LNCaP clone FGC (cell line): ENCODE measurements at regions not wholly inside any gene's neighbourhood (a gene's known extent, or its start where the extent isn't known, plus 50 kb on each side); places are given as distances from the start of the nearest gene placed in this dataset.

Source experiments
- DNase-seq: peaks from one replicate; pipeline ENCODE4 v3.0.0-alpha.2; 2011; ENCODE audit warnings: low read depth
- H3K4me3 ChIP-seq: 2 replicates; pipeline ENCODE4 v1.5.1; 2011; ENCODE audit warnings: mild to moderate bottlenecking, low read depth, low read length, control low read depth
- TF ChIP-seq, protein P1 (sequence below): IDR thresholded peaks from 2 replicates; pipeline ENCODE4 v1.5.1; 2012; ENCODE audit warnings: mild to moderate bottlenecking; ENCODE audit not compliant: control insufficient read depth, insufficient read depth; ENCODE audit errors: extremely low read depth

DNA sequence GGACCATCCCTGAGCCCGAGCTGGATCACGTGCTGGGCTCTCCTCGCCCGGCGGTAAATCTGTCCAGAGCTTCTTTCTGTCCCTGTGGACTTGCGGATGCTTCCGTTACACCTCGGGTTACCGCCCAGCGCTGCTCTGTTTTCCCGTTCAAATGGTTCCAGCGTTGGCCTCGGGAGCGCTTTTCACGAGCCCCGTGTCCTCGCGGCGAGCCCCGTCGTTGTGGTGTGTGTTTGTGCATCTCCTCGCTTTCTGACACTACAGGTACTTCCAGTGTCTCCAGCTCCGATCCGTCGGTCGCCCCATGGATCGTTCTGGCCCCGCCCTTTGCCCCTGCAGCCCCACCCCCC, 77.4 kb downstream of the RTP5 start:
- DNase-seq = no peak
- H3K4me3 ChIP-seq = no peak overlapping the region
- TF ChIP-seq, protein P1, sequence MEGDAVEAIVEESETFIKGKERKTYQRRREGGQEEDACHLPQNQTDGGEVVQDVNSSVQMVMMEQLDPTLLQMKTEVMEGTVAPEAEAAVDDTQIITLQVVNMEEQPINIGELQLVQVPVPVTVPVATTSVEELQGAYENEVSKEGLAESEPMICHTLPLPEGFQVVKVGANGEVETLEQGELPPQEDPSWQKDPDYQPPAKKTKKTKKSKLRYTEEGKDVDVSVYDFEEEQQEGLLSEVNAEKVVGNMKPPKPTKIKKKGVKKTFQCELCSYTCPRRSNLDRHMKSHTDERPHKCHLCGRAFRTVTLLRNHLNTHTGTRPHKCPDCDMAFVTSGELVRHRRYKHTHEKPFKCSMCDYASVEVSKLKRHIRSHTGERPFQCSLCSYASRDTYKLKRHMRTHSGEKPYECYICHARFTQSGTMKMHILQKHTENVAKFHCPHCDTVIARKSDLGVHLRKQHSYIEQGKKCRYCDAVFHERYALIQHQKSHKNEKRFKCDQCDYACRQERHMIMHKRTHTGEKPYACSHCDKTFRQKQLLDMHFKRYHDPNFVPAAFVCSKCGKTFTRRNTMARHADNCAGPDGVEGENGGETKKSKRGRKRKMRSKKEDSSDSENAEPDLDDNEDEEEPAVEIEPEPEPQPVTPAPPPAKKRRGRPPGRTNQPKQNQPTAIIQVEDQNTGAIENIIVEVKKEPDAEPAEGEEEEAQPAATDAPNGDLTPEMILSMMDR = no peak

DNA sequence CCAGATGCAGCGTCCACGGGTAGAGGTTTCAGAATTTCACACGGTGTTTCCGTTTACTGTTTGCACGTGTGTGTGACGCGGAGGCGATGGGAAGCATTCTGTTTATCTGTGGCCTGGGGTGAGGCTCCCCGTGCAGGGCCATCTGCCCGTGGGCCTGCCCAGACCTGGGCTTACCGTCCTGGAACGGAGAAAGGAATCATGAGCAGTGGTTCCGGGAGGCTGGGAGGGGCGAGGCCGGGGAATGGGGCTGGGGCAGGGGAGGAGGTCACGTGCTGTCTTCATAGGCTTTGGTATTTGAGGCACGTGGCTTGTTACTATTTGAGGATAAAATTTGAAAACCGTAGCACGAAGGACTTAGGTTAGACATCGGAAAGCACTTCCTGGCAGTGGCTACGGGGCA, 77.9 kb downstream of the RTP5 start:
- DNase-seq = no peak
- TF ChIP-seq, protein P1 = no peak
- no peak overlapping the region for H3K4me3 ChIP-seq

DNA sequence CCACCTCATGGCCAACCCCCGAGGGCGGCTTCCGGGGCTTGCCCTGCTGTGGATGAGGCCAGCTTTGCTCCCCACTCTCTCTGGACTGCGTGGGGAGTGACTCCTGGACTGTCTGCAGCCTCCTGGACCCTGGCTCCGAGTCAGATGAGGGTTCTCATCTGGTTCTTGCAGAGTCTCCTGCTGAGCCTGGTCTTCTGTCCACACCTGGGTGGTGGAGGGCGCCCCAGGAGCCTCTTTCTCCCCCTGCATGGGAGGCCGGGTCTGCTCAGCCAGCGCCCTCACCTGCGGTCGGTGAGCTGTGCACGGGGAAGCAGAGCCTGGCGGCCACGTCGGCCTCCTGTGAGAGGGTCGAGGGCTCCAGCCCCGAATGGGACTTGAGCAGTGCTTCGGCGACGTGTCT, 78.3 kb downstream of the RTP5 start:
- TF ChIP-seq, protein P1 = no peak
- no peak for DNase-seq

DNA sequence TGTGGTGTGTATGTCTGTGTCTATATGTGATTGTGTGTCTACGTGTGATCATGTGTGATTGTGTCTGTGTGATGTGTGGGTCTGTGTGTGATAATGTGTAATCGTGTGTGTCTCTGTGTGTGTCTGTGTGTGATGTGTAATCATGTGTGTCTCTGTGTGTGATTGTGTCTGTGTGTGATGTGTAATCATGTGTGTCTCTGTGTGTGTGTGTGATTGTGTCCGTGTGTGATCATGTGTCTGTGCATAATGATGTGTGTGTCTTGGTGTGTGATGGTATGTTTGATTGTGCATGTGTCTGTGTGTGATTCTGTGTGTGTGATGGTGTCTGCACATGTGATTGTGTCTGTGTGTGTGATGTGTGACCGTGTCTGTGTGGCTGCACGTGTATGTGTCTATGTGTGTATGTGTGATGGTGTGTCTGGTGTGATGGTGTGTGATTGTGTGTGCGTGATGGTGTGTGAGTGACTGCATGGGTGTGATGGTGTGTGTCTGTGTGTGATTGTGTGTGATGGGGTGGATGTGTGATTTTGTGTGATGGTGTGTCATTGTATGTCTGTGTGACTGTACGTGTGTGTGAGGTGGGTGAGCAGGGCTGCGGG, 78.9 kb downstream of the RTP5 start:
- TF ChIP-seq, protein P1 = no peak
- H3K4me3 ChIP-seq = no peak overlapping the region
- no peak for DNase-seq

More for the DNA sequence above, 78.3 kb downstream of the RTP5 start:
- H3K4me3 ChIP-seq = no peak overlapping the region

DNA sequence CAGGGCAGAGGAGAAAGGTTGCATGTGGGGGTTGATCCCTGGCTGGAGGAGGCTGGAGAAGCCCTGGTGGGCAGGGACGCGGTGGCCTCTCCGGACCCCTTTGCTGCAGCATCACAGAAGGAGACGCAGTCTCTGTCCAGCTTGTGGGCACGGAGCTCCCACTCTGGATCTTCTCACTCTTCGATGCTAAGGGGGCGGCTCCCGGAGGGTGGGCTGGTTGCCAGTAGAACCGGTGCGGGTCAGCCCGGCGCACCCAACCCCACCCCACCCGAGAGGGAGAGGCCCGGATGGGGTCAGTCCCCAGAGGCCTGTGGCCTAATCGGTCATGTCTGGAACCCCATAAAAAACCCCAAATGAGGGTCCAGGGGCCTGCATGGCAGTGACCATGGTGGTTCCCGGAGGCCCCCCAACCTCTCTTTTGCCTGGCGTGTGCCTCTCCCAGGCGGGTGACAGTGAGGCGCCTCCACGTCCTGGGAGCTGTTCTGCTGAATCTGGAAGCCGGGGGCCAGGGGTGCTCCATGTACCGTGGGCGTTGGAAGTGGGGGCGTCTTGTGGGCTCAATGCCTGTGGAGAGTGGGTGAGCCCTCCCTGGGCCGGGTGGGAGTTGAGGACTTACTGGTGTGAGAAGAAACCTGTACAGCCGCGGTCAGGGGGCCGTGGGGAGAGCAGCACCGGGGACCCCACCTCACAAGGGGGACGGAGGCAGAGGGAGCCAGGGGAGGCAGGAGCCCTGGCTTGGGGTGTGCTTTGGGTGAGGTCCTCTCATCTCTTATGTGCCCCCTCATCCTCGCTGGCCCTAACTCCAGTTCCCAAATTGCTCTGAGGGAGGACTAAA, 79.6 kb downstream of the RTP5 start:
- TF ChIP-seq, protein P1 = no peak
- no peak overlapping the region for H3K4me3 ChIP-seq

DNA sequence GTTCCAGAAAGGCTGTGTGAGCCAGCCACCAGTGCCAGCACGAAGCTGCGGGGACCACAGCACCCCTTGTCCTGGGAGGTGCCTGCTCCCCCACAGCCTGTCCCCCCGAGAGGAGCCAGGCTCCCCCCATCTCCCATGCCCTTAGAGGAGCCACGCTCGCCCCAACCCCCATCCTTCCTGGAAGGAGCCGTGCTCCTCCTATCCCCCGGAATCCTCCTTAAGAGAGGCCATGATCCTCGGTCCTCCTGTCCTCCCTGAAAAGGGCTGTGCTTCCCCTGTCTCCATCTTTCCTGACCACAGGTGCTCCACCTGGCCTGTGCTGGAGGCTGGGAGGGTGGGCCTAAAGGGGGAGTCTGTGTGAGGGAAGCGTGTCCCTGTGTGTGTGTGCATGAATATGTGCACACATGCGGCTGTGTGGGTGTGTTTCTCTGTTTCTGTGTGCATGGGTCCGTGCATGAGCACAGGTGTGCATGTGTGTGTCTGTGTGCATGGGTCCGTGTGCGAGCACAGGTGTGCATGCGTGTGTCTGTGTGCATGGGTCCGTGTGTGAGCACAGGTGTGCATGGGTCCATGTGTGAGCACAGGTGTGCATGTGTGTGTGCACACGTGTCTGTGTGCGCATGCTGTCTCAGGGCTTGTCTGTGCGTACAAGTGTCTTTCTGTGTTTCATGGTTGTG, 80.3 kb downstream of the RTP5 start:
- no peak for DNase-seq
- TF ChIP-seq, protein P1 = no peak
- no peak overlapping the region for H3K4me3 ChIP-seq

More for the DNA sequence above, 79.6 kb downstream of the RTP5 start:
- no peak for DNase-seq
